CD4-positive, alpha-beta T cell (primary cell): ENCODE measurements at regions not wholly inside any gene's neighbourhood (a gene's known extent, or its start where the extent isn't known, plus 50 kb on each side); places are given as distances from the start of the nearest gene placed in this dataset.

Source experiments
- ATAC-seq: fragments of 200-7000 bp; cut with Tn5 transposase; one replicate; pipeline ENCODE4 v1.10.0; 2022; ENCODE audit warnings: mild to moderate bottlenecking; ENCODE audit not compliant: poor library complexity
- CTCF ChIA-PET: fragments of 350-600 bp; sonication (Branson Sonifier 250); formaldehyde crosslinking; loops from one replicate; lab custom pipeline; 2021; ENCODE audit warnings: antibody characterized with exemption, inconsistent platforms; lab: Charles Lee
- POLR2A ChIA-PET: fragments of 350-600 bp; sonication (Branson Sonifier 250); formaldehyde crosslinking; loops from one replicate; lab custom pipeline; 2021; ENCODE audit warnings: antibody characterized with exemption, inconsistent platforms; lab: Charles Lee
- DNase-seq, 14 experiments: peaks; one replicate each; pipeline ENCODE4 v3.0.0-alpha.2; 2013 to 2020; ENCODE audit warnings: mixed read lengths in 2 of 14
- H3K27ac ChIP-seq, 2 donors: one replicate each; pipeline versions ENCODE4 v1.5.1 to v1.7.0; 2013; ENCODE audit warnings: low read length in 2 of 2, low read depth in 1 of 2, mild to moderate bottlenecking in 1 of 2
- H3K27me3 ChIP-seq, 2 experiments: 1 replicate in 1 of 2; 2 replicates in 1 of 2; pipeline versions ENCODE4 v1.6.1 to v1.7.0; 2013; ENCODE audit warnings: low read length in 2 of 2, control low read depth in 1 of 2, mild to moderate bottlenecking in 1 of 2, moderate library complexity in 1 of 2; ENCODE audit not compliant: insufficient read depth in 2 of 2, control insufficient read depth in 1 of 2
- H3K36me3 ChIP-seq: one replicate; pipeline ENCODE4 v1.6.1; 2013; ENCODE audit warnings: low read length, control low read depth; ENCODE audit not compliant: insufficient read depth
- H3K4me1 ChIP-seq: one replicate; pipeline ENCODE4 v1.6.1; 2013; ENCODE audit warnings: low read length, control low read depth; ENCODE audit not compliant: insufficient read depth
- H3K4me3 ChIP-seq: one replicate; pipeline ENCODE4 v1.5.1; 2013; ENCODE audit warnings: mild to moderate bottlenecking, low read length, moderate library complexity
- H3K9me3 ChIP-seq, 2 experiments: 1 replicate in 1 of 2; 2 replicates in 1 of 2; pipeline versions ENCODE4 v1.6.1 to v1.7.0; 2013; ENCODE audit warnings: low read length in 2 of 2, mild to moderate bottlenecking in 2 of 2, control low read depth in 1 of 2, moderate library complexity in 1 of 2; ENCODE audit not compliant: control insufficient read depth in 1 of 2, insufficient read depth in 1 of 2
- H3K27ac Mint-ChIP-seq: one replicate; pipeline ENCODE4 v1.8.0; 2020; ENCODE audit warnings: mixed read lengths
- H3K27me3 Mint-ChIP-seq: one replicate; pipeline ENCODE4 v1.8.0; 2021; ENCODE audit warnings: mixed read lengths
- H3K36me3 Mint-ChIP-seq: one replicate; pipeline ENCODE4 v1.8.0; 2021; ENCODE audit warnings: low read depth, mixed read lengths
- H3K4me1 Mint-ChIP-seq: one replicate; pipeline ENCODE4 v1.8.0; 2021; ENCODE audit warnings: low read depth, mixed read lengths
- H3K4me3 Mint-ChIP-seq: one replicate; pipeline ENCODE4 v1.8.0; 2020; ENCODE audit warnings: mild to moderate bottlenecking, mixed read lengths
- H3K9me3 Mint-ChIP-seq: one replicate; pipeline ENCODE4 v1.8.0; 2020; ENCODE audit warnings: mixed read lengths
- CTCF ChIP-seq: fragments of 200-600 bp; IDR thresholded peaks from one replicate; pipeline ENCODE4 v1.8.0; 2022; ENCODE audit warnings: antibody characterized with exemption, mild to moderate bottlenecking
- intact Hi-C, 2 experiments: fragments of 100-400 bp; cut with DNase I in 1 of 2; cut with micrococcal nuclease in 1 of 2; formaldehyde crosslinking; loops; one replicate each; pipeline versions ENCODE4 v1.15.1 to v1.9.0; 2023 to 2025; cut with DNase I, micrococcal nuclease

DNA sequence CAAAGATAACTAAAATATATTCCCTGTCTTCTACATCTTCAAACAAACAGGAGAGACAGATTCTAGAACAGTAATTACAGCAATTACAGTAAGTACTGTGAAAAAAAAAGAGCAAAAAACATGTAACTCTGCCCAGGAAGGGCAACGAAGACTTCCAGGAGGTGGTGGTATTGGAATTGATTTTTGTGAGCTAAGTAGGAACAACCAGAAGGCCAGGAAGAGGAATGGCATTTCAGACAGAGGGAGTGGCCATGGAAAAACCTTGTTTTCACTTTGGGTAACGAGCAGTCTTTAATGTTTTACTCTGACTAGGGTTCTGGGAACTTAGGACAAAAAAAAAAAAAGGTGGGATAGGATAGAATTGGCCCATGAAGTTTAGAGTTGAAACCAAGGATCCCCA lies 196.3 kb upstream of the PLEKHG7 start:
- Mint-ChIP-seq H3K27ac (peak overlapping the region; percentile 90), H3K9me3 (no peaks in the 10 kb centered on the region), H3K36me3 (peaks cover 5% of the 10 kb centered on the region), H3K4me3 (no peak overlapping the region), H3K27me3 (no peaks in the 10 kb centered on the region), H3K4me1 (peaks cover 29% of the 10 kb centered on the region)
- Histone ChIP-seq H3K4me3 (no peak overlapping the region), H3K4me1 (peaks cover 32% of the 10 kb centered on the region), H3K27ac (no peak overlapping the region), H3K9me3 (no peaks in the 10 kb centered on the region), H3K36me3 (no peaks in the 10 kb centered on the region), H3K27me3 (no peaks in the 10 kb centered on the region)
- CTCF ChIA-PET: interaction anchor here (0.8 to 1.9 kb wide), 3 partner anchors 10 to 1025 kb away, joined by 3 to 4 read pairs (median 3); no protein-coding TSS in a partner anchor
- ATAC-seq (no peak), DNase-seq (no peak)
- TF ChIP-seq CTCF: no peak
- intact Hi-C loops: no loop called here
- POLR2A ChIA-PET: interaction anchor here (1.0 to 3.6 kb wide), 12 partner anchors 8 to 374 kb away, joined by 3 to 58 read pairs (median 8); partner anchors contain the start of gene BTG1

GRCh38 chr12:92505254-92506231 lies 197.2 kb upstream of the PLEKHG7 start:
- peaks cover 32% of the 10 kb centered on the region for H3K4me1 ChIP-seq
- H3K4me3 Mint-ChIP-seq: peak overlapping the region; percentile 84
- H3K27ac ChIP-seq: peak overlapping the region; percentile 38 to 79
- no peaks in the 10 kb centered on the region for H3K27me3 Mint-ChIP-seq
- DNase-seq (peak; percentile 10 to 75 (median 34)), ATAC-seq (peak; percentile 75)
- POLR2A ChIA-PET: interaction anchor here (0.6 to 3.6 kb wide), 22 partner anchors 9 to 1953 kb away, joined by 3 to 58 read pairs (median 5); partner anchors contain the start of gene BTG1
- peaks cover 5% of the 10 kb centered on the region for H3K36me3 Mint-ChIP-seq
- CTCF ChIA-PET: interaction anchor here (0.6 to 1.3 kb wide), 5 partner anchors 53 to 1024 kb away, joined by 3 read pairs; no protein-coding TSS in a partner anchor
- H3K27me3 ChIP-seq: no peaks in the 10 kb centered on the region
- intact Hi-C loops: no loop called here
- no peaks in the 10 kb centered on the region for H3K9me3 ChIP-seq
- no peaks in the 10 kb centered on the region for H3K36me3 ChIP-seq
- H3K4me3 ChIP-seq: peak overlapping the region; percentile 41
- no peak for TF ChIP-seq CTCF
- H3K9me3 Mint-ChIP-seq: no peaks in the 10 kb centered on the region
- H3K4me1 Mint-ChIP-seq: peaks cover 29% of the 10 kb centered on the region
- H3K27ac Mint-ChIP-seq: peak overlapping the region; percentile 90

GRCh38 chr12:92504594-92504981 lies 198.2 kb upstream of the PLEKHG7 start:
- intact Hi-C loops: no loop called here
- CTCF ChIA-PET: no interaction called here
- no peaks in the 10 kb centered on the region for H3K27me3 ChIP-seq
- H3K9me3 Mint-ChIP-seq: no peaks in the 10 kb centered on the region
- no peak overlapping the region for H3K27ac Mint-ChIP-seq
- no peaks in the 10 kb centered on the region for H3K9me3 ChIP-seq
- H3K4me3 Mint-ChIP-seq: no peak overlapping the region
- peak in 2 of 14 experiments; percentile 30 to 55 for DNase-seq
- H3K4me3 ChIP-seq: no peak overlapping the region
- POLR2A ChIA-PET: interaction anchor here (0.6 to 3.6 kb wide), 10 partner anchors 10 to 1954 kb away, joined by 3 to 58 read pairs (median 8); partner anchors contain the start of gene BTG1
- H3K27me3 Mint-ChIP-seq: no peaks in the 10 kb centered on the region
- peaks cover 5% of the 10 kb centered on the region for H3K36me3 Mint-ChIP-seq
- no peak for ATAC-seq
- TF ChIP-seq CTCF: no peak
- H3K4me1 Mint-ChIP-seq: peaks cover 29% of the 10 kb centered on the region
- peak overlapping the region in 1 of 2 donors; percentile 79 for H3K27ac ChIP-seq
- peaks cover 32% of the 10 kb centered on the region for H3K4me1 ChIP-seq
- no peaks in the 10 kb centered on the region for H3K36me3 ChIP-seq
